ENCODE measurements at regions not wholly inside any gene's neighbourhood (a gene's known extent, or its start where the extent isn't known, plus 50 kb on each side); places are given as distances from the start of the nearest gene placed in this dataset.

DNA sequence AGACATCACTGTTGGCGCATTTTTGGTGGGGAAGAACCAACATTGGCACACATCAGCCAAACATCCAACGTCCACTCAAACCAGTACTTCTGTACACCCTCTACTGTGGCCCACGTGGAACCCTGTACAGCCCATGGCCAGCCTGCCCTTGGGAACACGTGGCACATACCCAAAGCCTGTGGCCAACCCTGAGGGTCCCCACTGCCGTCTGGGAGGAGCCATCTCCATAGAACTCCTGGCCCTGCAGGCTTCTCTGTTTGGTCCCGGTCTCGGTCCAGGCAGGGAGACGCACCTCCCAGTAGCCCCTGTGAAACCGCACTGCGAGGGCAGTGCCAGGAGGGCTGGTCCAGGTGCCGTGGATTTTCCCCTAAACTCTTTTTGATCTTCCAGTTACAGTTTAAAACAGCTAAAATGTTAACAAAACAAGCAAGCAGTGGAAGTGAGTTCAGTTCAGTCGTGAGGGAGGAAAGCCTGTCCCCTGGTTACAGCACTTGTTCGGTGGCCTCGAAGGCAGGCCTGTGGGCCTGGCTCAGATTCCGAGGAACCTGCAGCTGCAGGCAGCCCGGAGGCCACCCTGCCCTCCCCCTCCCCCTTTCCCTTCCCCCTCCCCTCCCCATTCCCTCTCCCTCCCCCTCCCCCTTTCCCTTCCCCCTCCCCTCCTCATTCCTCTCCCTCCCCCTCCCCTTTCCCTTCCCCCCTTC, 233.7 kb downstream of the DLL1 start:
- TF ChIP-seq, protein P1, sequence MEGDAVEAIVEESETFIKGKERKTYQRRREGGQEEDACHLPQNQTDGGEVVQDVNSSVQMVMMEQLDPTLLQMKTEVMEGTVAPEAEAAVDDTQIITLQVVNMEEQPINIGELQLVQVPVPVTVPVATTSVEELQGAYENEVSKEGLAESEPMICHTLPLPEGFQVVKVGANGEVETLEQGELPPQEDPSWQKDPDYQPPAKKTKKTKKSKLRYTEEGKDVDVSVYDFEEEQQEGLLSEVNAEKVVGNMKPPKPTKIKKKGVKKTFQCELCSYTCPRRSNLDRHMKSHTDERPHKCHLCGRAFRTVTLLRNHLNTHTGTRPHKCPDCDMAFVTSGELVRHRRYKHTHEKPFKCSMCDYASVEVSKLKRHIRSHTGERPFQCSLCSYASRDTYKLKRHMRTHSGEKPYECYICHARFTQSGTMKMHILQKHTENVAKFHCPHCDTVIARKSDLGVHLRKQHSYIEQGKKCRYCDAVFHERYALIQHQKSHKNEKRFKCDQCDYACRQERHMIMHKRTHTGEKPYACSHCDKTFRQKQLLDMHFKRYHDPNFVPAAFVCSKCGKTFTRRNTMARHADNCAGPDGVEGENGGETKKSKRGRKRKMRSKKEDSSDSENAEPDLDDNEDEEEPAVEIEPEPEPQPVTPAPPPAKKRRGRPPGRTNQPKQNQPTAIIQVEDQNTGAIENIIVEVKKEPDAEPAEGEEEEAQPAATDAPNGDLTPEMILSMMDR (IDR thresholded peaks at IDR 0.05), result no peak
- TF ChIP-seq POLR2A (IDR thresholded peaks at IDR 0.05), result no peak
